OCI-LY3 (cell line): ENCODE measurements at regions not wholly inside any gene's neighbourhood (a gene's known extent, or its start where the extent isn't known, plus 50 kb on each side); places are given as distances from the start of the nearest gene placed in this dataset.

ENCODE experiments used
- H2AFZ ChIP-seq: fragments of 200-600, 300-600 bp; shearing (Covaris generic); 2 replicates; pipeline ENCODE4 v1.6.0; 2014; ENCODE audit warnings: antibody characterized with exemption, low read depth, low read length
- H3K27ac ChIP-seq: fragments of 200-600, 300-600 bp; sonication (generic); 2 replicates; pipeline ENCODE4 v1.5.1; 2014; ENCODE audit warnings: mild to moderate bottlenecking, low read length, moderate library complexity, mixed read lengths
- H3K27me3 ChIP-seq: fragments of 200-600, 300-600 bp; sonication (generic); 2 replicates; pipeline ENCODE4 v1.6.1; 2014; ENCODE audit warnings: low read depth, low read length, mixed read lengths
- H3K36me3 ChIP-seq: fragments of 200-600, 300-600 bp; sonication (generic); replicated peaks from 2 replicates; pipeline ENCODE3; 2014; ENCODE audit warnings: low read depth, low read length, mixed read lengths
- H3K4me1 ChIP-seq: fragments of 300-600, 200-600 bp; sonication (generic); 2 replicates; pipeline ENCODE4 v1.6.1; 2014; ENCODE audit warnings: low read length, mixed read lengths
- H3K4me2 ChIP-seq: fragments of 200-600, 300-600 bp; sonication (generic); 2 replicates; pipeline ENCODE4 v1.6.1; 2014; ENCODE audit warnings: low read length, mixed read lengths
- H3K4me3 ChIP-seq: fragments of 300-600, 200-600 bp; sonication (generic); 2 replicates; pipeline ENCODE4 v1.5.1; 2014; ENCODE audit warnings: antibody characterized with exemption, mild to moderate bottlenecking, low read length, moderate library complexity
- H3K79me2 ChIP-seq: fragments of 300-600, 200-600 bp; shearing (Covaris generic); 2 replicates; pipeline ENCODE4 v1.6.1; 2014; ENCODE audit warnings: mild to moderate bottlenecking, low read length, mixed read lengths
- H3K9ac ChIP-seq: fragments of 300-600, 200-600 bp; shearing (Covaris generic); 2 replicates; pipeline ENCODE4 v1.6.0; 2014; ENCODE audit warnings: mild to moderate bottlenecking, low read length, moderate library complexity
- H3K9me3 ChIP-seq: fragments of 200-600, 300-600 bp; shearing (Covaris generic); 2 replicates; pipeline ENCODE4 v1.6.1; 2014; ENCODE audit warnings: low read length, mixed read lengths; ENCODE audit not compliant: insufficient read depth
- H4K20me1 ChIP-seq: fragments of 200-600, 300-600 bp; sonication (generic); 2 replicates; pipeline ENCODE4 v1.6.1; 2016; ENCODE audit warnings: low read length, mixed read lengths; ENCODE audit not compliant: insufficient read depth
- EZH2phosphoT487 ChIP-seq: fragments of 200-600 bp; shearing (Covaris generic); IDR thresholded peaks from 2 replicates; pipeline ENCODE4 v1.6.1; 2018; ENCODE audit warnings: antibody characterized with exemption, mixed run types, low read depth
- TF ChIP-seq, protein P1 (sequence below): fragments of 200-600, 300-600 bp; sonication (generic); IDR thresholded peaks from 2 replicates; pipeline ENCODE4 v1.5.1; 2014; ENCODE audit warnings: antibody characterized with exemption, low read length, low read depth

DNA sequence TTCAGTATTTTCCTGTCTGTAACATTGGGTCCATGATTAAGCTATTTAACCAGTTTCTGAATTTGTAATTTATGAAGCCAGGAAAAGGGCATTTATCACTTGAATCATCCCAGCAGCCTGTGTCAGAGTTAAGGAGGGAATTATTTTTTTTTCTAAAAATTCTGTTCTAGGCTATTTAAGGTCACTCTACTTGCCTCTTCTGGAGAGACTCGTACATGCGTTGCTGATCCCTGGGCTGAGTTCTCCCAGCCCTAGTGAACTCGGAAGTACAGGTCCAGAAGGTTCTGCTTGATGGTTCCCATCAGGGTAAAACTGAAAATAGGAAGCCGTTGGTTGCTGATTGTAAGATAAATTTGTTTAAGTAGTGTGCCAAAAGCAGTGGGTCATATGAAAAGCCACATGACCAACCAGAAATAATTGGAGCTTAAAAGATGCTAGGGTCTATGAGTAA is 90.7 kb downstream of the GPR88 start:
- peaks cover 4% of the 10 kb centered on the region for H3K4me1 ChIP-seq
- H3K36me3 ChIP-seq: no peaks in the 10 kb centered on the region
- H4K20me1 ChIP-seq: no peaks in the 10 kb centered on the region
- H3K4me2 ChIP-seq: no peak overlapping the region
- H3K79me2 ChIP-seq: no peaks in the 10 kb centered on the region
- no peaks in the 10 kb centered on the region for H3K9me3 ChIP-seq
- no peak overlapping the region for H3K9ac ChIP-seq
- H3K27me3 ChIP-seq: no peaks in the 10 kb centered on the region
- no peak overlapping the region for H3K4me3 ChIP-seq
- H3K27ac ChIP-seq: no peak overlapping the region
- H2AFZ ChIP-seq: no peak overlapping the region
- TF ChIP-seq, protein P1, sequence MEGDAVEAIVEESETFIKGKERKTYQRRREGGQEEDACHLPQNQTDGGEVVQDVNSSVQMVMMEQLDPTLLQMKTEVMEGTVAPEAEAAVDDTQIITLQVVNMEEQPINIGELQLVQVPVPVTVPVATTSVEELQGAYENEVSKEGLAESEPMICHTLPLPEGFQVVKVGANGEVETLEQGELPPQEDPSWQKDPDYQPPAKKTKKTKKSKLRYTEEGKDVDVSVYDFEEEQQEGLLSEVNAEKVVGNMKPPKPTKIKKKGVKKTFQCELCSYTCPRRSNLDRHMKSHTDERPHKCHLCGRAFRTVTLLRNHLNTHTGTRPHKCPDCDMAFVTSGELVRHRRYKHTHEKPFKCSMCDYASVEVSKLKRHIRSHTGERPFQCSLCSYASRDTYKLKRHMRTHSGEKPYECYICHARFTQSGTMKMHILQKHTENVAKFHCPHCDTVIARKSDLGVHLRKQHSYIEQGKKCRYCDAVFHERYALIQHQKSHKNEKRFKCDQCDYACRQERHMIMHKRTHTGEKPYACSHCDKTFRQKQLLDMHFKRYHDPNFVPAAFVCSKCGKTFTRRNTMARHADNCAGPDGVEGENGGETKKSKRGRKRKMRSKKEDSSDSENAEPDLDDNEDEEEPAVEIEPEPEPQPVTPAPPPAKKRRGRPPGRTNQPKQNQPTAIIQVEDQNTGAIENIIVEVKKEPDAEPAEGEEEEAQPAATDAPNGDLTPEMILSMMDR: no peak
- TF ChIP-seq EZH2phosphoT487: no peak

DNA sequence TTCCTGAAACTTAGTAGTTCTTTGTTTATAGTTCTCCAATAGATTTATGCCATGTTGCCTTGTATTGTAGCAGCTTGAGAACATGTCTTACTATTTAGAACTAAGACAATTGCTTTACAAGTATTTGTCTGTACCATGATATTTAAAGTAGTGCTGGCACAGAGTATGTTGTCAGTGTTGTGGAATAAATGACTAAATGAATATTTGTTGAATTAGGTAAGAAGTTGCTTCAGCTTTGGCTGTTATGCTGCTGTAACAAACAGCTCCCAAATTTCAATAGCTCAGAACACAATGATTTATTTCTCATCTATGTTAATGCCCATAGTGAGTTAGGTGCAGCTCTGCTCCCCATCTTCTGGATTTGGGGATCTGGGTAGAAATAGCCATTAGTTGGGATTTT is 90.2 kb upstream of the VCAM1 start:
- TF ChIP-seq, protein P1: no peak
- no peak for TF ChIP-seq EZH2phosphoT487
- H3K4me2 ChIP-seq: no peak overlapping the region
- no peak overlapping the region for H2AFZ ChIP-seq
- no peaks in the 10 kb centered on the region for H4K20me1 ChIP-seq
- H3K4me1 ChIP-seq: peaks cover 4% of the 10 kb centered on the region
- H3K9ac ChIP-seq: no peak overlapping the region
- no peaks in the 10 kb centered on the region for H3K79me2 ChIP-seq
- no peaks in the 10 kb centered on the region for H3K9me3 ChIP-seq
- H3K36me3 ChIP-seq: no peaks in the 10 kb centered on the region
- H3K4me3 ChIP-seq: no peak overlapping the region
- no peak overlapping the region for H3K27ac ChIP-seq
- H3K27me3 ChIP-seq: no peaks in the 10 kb centered on the region

DNA sequence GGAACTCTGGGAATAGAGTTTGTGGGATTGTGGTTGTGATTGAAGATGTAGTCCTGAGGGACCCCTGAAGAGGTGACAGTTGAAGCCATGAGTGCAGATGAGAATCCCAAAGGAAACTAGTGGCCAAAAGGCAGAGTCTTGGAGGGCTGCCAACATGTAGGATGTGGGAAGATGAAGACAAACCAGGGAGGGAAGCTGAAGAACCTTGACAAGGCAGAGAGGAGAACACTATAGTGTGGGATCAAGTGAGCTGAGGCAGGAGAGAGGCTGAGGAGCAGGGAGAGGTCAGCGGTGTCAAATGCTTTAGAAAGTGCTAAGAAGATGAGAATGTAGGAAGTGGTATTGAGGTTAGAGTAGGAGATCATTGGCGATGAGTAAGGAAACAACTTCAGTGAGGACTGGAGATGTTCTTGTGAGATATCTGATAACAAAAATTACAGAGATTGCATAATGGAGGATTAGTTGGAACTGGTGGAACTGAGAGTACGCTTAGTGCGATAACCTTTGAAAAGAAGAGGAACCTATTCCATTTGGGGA is 88.5 kb upstream of the VCAM1 start:
- H3K4me2 ChIP-seq: no peak overlapping the region
- H3K79me2 ChIP-seq: no peaks in the 10 kb centered on the region
- H3K4me1 ChIP-seq: 0 out of 2 replicates have a peak, but pooled peaks cover under 1% of the 10 kb centered on the region
- TF ChIP-seq, protein P1: no peak
- TF ChIP-seq EZH2phosphoT487: no peak
- no peaks in the 10 kb centered on the region for H4K20me1 ChIP-seq
- H3K4me3 ChIP-seq: no peak overlapping the region
- H3K9me3 ChIP-seq: no peaks in the 10 kb centered on the region
- H3K9ac ChIP-seq: no peak overlapping the region
- H3K36me3 ChIP-seq: no peaks in the 10 kb centered on the region
- H3K27ac ChIP-seq: no peak overlapping the region
- H3K27me3 ChIP-seq: no peaks in the 10 kb centered on the region
- H2AFZ ChIP-seq: no peak overlapping the region

DNA sequence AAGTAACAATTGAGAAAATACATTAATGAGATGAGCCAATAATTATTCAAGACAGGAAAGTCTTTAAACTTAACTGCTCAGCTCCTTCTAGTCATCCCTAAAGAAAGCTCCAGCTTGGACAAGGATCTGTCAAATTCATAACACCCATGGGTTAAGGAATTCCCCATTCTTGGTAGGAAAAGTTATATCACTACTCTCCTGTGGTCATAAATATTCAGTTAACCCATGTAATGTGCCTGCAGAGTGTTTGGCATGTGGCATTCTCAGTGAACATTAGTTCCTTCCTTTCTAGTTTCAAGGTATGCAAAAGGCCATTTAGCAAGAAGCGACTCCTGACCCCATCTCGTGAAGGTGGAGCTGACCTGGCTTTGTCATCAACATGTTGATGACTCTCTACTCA is 76.7 kb upstream of the VCAM1 start:
- no peak overlapping the region for H2AFZ ChIP-seq
- H3K79me2 ChIP-seq: no peaks in the 10 kb centered on the region
- TF ChIP-seq EZH2phosphoT487: no peak
- TF ChIP-seq, protein P1: no peak
- H3K27me3 ChIP-seq: no peaks in the 10 kb centered on the region
- no peak overlapping the region for H3K4me3 ChIP-seq
- no peak overlapping the region for H3K9ac ChIP-seq
- no peaks in the 10 kb centered on the region for H3K4me1 ChIP-seq
- no peak overlapping the region for H3K4me2 ChIP-seq
- no peaks in the 10 kb centered on the region for H3K36me3 ChIP-seq
- H3K9me3 ChIP-seq: no peaks in the 10 kb centered on the region
- H4K20me1 ChIP-seq: no peaks in the 10 kb centered on the region
- H3K27ac ChIP-seq: no peak overlapping the region
